GM19025 (cell line): ENCODE measurements at regions not wholly inside any gene's neighbourhood (a gene's known extent, or its start where the extent isn't known, plus 50 kb on each side); places are given as distances from the start of the nearest gene placed in this dataset.
"Not testable (repeated sequence)": the region's sequence is repeated elsewhere in the genome, so short reads cannot be mapped to it uniquely, and the experiment has no call there.

Source experiments
- ATAC-seq: cut with Tn5 transposase; IDR thresholded peaks from one replicate; pipeline ENCODE4 v1.9.1; 2021; ENCODE audit warnings: mild to moderate bottlenecking, low read depth, moderate library complexity; ENCODE audit not compliant: unreplicated experiment

GRCh38 chr3:154904328-154904727 lies 175.8 kb upstream of the MME start:
- ATAC-seq: no peak

- ATAC-seq: not testable (repeated sequence)
Measured at GRCh38 chr3:154902495-154902894, 177.6 kb upstream of the MME start.

DNA sequence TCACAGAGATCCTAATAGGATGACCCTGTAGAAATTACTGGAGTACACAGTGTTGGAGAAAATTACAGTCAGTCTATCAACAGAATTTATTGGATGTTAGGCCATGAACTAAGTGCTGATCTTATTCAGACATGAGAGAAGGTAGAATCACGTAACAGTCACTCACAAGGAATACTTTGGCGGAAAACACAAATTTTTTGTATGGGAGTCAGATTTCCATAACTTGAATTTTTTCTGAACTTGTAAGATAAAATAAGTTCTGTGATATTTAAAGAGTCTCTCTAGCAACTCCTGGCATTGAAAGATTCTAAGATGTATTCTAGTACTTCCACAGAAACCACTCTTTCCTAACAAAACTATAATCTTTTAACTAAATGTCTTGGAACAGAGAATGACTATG lies 178.8 kb upstream of the MME start:
- no peak for ATAC-seq

DNA sequence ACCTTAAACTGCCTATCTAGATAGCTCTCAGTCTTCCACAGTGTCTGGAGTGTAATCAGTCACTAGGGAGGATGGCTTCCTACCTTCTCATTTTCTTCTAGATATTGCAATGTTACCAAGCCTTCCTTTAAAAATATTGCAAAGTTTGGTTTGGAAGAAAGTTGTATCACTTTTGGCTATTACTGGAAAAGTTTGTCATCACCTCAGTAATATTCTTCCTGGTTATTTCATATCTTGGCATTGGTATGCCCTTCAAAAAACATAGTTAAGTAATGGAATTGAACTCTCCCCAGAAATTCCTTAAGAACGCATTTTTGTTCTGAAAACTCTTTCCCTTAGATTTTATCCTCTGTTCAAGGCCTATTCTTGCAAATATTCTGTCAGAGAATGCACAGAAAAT lies 179.3 kb upstream of the MME start:
- ATAC-seq: no peak

GRCh38 chr3:154898916-154899315 lies 181.2 kb upstream of the MME start:
- ATAC-seq: no peak

DNA sequence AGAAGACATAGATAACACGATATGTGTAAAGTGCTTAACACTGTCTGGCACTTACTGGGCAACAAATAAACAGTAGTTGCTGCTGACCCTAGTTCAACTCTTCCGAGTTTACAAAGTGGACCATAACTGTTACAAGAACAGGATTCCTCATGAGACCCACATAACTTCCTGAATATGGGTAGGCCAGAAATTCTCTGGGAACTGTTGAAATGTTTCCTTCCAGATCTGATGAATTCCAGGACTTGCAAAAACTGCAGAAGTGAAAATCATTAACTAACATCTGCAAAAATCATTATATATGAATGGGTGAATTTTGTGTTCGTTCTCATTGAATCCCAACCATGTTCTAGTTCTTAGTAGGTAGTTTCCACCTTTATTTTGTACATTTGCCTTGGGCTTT lies 181.7 kb upstream of the MME start:
- ATAC-seq: no peak

DNA sequence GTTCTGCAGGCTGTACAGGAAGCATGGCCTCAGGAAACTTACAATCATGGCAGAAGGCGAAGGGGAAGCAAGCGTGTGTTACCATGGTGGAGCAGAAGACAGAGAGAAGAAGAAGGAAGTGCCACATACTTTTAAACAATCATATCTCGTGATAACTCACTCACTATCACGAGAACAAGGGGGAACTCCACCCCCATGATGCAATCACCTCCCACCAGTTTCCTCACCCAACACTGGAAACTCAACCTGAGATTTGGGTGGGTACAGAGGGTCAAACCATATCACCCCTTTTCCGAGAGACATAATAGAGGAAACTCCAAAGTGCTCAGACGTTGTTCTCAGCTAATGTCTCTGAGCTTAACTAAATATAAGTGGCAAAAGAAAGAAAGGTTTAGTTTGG lies 186.3 kb upstream of the MME start:
- ATAC-seq: no peak

DNA sequence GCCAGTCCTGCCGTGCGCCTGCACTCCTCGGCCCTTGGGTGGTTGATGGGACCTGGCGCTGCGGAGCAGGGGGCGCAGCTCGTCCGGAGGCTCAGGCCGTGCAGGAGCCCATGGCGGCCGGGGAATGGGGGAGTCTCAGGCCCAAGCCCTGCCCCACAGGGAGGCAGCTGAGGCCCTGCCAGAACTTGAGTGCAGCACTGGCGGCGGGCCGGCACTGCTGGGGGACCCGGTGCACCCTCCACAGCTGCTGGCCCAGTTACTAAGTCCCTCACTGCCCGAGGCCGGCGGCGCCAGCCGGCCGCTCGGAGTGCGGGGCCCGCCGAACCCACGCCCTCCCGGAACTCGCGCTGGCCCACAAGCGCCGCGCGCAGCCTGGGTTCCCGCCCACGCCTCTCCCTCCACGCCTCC lies 190.9 kb upstream of the MME start:
- ATAC-seq: no peak

- ATAC-seq: no peak
Measured at GRCh38 chr3:154887869-154888268, 192.2 kb upstream of the MME start.

DNA sequence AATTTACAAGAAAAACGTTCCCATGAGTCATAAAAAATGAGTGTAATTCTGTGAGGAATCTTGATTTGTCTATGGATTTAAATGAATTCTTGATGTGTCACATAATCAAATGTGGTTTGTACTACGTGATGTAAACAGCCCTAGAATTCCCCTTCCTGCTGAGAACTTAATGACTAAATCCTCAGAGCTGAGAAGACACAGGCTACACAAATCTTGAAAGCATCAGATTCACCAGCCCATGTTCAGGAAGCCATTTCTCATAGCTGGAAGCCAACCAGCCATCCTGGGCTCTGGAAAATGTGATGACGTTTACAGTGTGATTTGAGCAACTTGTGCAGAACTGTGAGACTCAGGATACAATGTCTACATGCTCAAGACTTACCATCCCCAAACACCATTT lies 193.7 kb upstream of the MME start:
- no peak for ATAC-seq

GRCh38 chr3:154885418-154885817 lies 194.7 kb upstream of the MME start:
- no peak for ATAC-seq

- ATAC-seq: no peak
Measured at GRCh38 chr3:154884952-154885351, 195.2 kb upstream of the MME start.

- ATAC-seq: no peak
Measured at GRCh38 chr3:154875142-154875541, 205.0 kb upstream of the MME start.

DNA sequence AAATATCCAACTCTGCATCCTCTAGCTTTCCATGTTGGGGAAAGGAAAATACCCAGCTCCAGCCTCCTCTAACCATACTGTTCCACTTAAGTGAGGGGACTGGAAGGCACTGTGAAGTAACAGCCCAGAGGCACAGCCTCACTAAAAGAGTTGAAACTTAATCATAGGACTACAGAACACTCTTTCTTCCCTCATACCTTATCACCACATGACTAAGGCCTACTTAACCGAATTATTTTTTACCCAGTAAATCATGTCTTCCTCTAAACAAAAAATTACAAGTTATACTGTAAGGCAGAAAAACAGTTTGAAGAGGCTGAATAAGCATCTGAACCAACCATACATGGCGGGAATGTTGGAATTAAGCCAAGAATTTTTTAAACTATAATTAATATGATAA lies 207.4 kb upstream of the MME start:
- ATAC-seq: no peak

GRCh38 chr3:154872074-154872473 lies 208.0 kb upstream of the MME start:
- no peak for ATAC-seq

DNA sequence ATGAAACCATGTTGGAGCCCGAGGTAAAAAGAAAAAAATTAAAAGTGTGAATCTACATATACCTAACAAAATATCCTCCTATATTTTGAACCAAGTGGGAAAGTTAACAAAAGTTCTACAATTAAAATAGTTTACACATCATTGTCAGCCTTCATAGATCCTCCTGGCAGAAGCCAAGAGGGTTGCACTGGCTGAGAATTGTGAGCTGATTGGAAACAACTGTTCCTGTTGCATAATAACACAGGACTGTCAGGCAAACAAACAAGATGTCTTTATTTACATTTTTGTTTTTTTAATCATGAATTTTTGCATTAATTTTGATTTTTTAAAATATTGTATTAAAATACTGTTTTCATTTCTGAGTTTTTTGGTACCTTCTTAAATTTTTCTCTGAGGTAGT lies 215.2 kb upstream of the MME start:
- ATAC-seq: no peak

- ATAC-seq: no peak
Measured at GRCh38 chr3:154862265-154862664, 217.9 kb upstream of the MME start.

DNA sequence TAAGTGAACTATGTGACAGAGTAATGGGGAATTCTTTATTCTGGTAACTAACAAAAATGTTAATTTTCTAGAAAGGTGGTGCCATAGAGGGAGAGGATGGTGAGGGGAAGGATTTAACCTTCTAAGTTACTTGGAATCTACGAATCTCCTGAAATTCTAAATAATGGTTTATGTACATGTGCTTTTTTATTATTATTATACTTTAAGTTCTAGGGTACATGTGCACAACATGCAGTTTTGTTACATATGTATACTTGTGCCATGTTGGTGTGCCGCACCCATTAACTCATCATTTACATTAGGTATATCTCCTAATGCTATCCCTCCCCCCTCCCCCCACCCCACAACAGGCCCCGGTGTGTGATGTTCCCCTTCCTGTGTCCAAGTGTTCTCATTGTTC lies 227.1 kb upstream of the MME start:
- ATAC-seq: not testable (repeated sequence)

DNA sequence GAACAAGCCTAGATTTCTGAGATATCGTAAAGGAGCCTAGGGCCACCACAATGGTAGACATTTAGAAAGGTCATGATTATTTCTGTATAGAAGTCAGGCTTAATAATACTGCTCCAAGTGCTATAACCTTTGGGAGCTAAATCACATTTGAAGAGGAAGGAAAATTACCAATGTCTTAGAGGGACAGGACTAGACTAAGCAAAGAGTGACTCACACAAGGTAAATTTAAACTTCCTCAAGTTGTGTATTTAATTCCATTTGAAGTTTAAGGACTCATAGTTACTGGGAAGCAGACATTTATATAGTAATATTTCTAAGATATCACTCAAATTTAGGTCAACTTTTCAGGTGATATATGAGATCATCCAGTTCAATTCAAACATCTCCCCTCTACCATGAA lies 227.6 kb upstream of the MME start:
- no peak for ATAC-seq

- no peak for ATAC-seq
Measured at GRCh38 chr3:154851644-154852043, 228.5 kb upstream of the MME start.

GRCh38 chr3:154850921-154851320 lies 229.2 kb upstream of the MME start:
- no peak for ATAC-seq

DNA sequence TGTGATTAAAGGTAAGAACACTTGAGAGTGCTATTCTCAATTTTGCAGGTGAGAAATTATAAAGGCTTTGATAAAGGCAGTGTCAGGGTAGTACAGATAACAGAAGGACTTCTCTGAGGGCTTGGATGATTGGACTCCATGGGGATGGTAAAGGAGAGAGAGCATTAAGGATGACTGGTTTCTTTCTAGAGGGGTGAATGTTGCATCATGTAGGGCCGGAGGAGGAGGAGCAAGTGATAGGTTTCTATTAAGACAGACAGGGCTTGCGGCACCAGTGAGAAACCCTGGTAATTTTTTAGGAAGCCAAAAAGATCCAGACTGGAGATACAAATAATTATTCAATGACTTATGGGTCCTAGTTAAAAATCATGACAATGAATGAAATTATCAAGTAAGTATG lies 230.7 kb upstream of the MME start:
- ATAC-seq: no peak

DNA sequence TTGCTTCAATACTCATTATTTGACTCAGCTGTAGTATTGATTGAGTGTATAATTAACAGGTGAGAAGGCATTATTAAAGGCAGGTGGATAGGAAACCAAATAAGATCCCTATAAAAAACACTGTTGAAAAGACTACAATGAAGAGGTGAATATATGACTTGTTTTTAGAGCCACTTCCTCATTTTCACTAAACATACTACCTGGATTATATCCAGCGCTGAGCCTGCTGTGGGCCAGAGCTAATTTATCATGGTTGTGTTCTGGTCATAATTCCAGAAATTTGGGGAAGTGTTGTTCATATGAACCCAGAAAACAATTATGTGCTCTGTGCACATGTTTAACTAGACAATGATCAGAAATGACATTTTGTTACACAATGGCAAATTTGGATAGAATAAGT lies 235.3 kb upstream of the MME start:
- no peak for ATAC-seq

DNA sequence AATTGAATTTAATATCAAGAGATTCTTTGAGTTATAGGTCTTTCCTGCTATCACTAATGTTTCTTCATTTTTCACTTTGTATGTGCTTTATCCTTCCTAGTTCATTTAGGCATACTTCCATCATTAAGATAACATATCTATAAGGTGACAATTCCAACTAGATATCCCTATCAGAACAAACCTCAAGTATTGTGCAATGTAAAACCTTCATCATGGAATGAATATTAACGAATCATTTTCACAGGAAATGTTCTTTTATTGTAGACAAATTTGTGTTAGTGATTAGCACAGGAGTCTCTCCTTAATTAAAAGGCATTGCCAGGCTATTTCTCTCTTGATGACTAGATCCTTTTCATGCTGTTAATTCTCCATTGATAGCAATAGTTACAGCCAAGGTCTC lies 236.5 kb upstream of the MME start:
- no peak for ATAC-seq
